K562 (cell line): ENCODE measurements at regions not wholly inside any gene's neighbourhood (a gene's known extent, or its start where the extent isn't known, plus 50 kb on each side); places are given as distances from the start of the nearest gene placed in this dataset.

ENCODE experiments used
- FOXM1 ChIP-seq, 2 experiments: fragments of 450-650 bp in 1 of 2; sonication (generic) in 1 of 2; formaldehyde crosslinking in 1 of 2; IDR thresholded peaks; 2 replicates each; pipeline versions ENCODE4 v1.6.1 to v1.9.0; 2017 to 2022; ENCODE audit warnings: low read depth in 2 of 2, mild to moderate bottlenecking in 2 of 2, missing genetic modification reagents in 1 of 2, moderate library complexity in 1 of 2
- POLR2A ChIP-seq: fragments of 450-650 bp; conservative IDR thresholded peaks from 2 replicates; pipeline ENCODE4 v1.6.1; 2016
- ZNF717 ChIP-seq: fragments of 250-450 bp; sonication (Bioruptor Pico); IDR thresholded peaks from 2 replicates; pipeline ENCODE4 v1.5.0; 2021

GRCh38 chr16:51416926-51417325, 265.9 kb upstream of the SALL1 start:
- TF ChIP-seq FOXM1 (IDR thresholded peaks at IDR 0.05; ENCODE audit: low read depth) (no peak), FOXM1 (CRISPR knock-in tag; IDR thresholded peaks at IDR 0.05; ENCODE audit: low read depth) (no peak), ZNF717 (no peak), POLR2A (no peak)
